ENCODE measurements at regions not wholly inside any gene's neighbourhood (a gene's known extent, or its start where the extent isn't known, plus 50 kb on each side); places are given as distances from the start of the nearest gene placed in this dataset.
"Not testable (repeated sequence)": the region's sequence is repeated elsewhere in the genome, so short reads cannot be mapped to it uniquely, and the experiment has no call there.

- Histone ChIP-seq H4K5ac (ENCODE audit: low read length) (no peak overlapping the region), H3K36me3 (ENCODE audit: control insufficient read depth, insufficient read depth, low read length) (no peaks in the 10 kb centered on the region), H3K27me3 (ENCODE audit: insufficient read depth, low read length, poor library complexity) (no peaks in the 10 kb centered on the region), H3K79me2 (ENCODE audit: control insufficient read depth, insufficient read depth, low read length) (no peaks in the 10 kb centered on the region), H3K23ac (ENCODE audit: low read length) (no peak overlapping the region), H3K9ac (ENCODE audit: low read length) (no peak overlapping the region), H2BK15ac (replicated peaks; ENCODE audit: low read depth) (no peak overlapping the region), H3K4me2 (ENCODE audit: low read length) (no peak overlapping the region), H3K4ac (ENCODE audit: low read depth, low read length) (no peak overlapping the region), H3K79me1 (ENCODE audit: low read length) (no peaks in the 10 kb centered on the region), H2AK5ac (ENCODE audit: low read length) (no peak overlapping the region), H3K27ac (ENCODE audit: low read depth, low read length) (peak overlapping the region; percentile 15), H3K18ac (ENCODE audit: low read length) (no peak overlapping the region), H3K4me3 (ENCODE audit: low read length) (no peak overlapping the region), H2BK5ac (ENCODE audit: low read length) (peak overlapping the region; percentile 13), H3K4me1 (ENCODE audit: control insufficient read depth, low read depth, low read length) (peaks cover 7% of the 10 kb centered on the region), H3K56ac (ENCODE audit: low read length) (peak overlapping the region; percentile 30), H2BK120ac (ENCODE audit: low read depth, low read length) (no peak overlapping the region), H4K8ac (ENCODE audit: low read depth, low read length) (no peak overlapping the region)
- WGBS (ENCODE audit: extremely low coverage, insufficient coverage, low lambda C conversion rate) = no CpG with 5 or more reads among the region's 13 CpGs
- DNase-seq = peak; percentile 93
Observed at GRCh38 chr5:135149956-135150723, 116.1 kb upstream of the PITX1 start.

GRCh38 chr5:135149229-135149955 lies 115.4 kb upstream of the PITX1 start:
- H3K27me3 ChIP-seq (ENCODE audit: insufficient read depth, low read length, poor library complexity) = no peaks in the 10 kb centered on the region
- H3K4ac ChIP-seq (ENCODE audit: low read depth, low read length) = no peak overlapping the region
- H3K9ac ChIP-seq (ENCODE audit: low read length) = no peak overlapping the region
- H3K56ac ChIP-seq (ENCODE audit: low read length) = no peak overlapping the region
- no peak overlapping the region for H3K4me2 ChIP-seq (ENCODE audit: low read length)
- no peak overlapping the region for H3K4me3 ChIP-seq (ENCODE audit: low read length)
- peaks cover 7% of the 10 kb centered on the region for H3K4me1 ChIP-seq (ENCODE audit: control insufficient read depth, low read depth, low read length)
- no CpG with 5 or more reads among the region's 5 CpGs for WGBS (ENCODE audit: extremely low coverage, insufficient coverage, low lambda C conversion rate)
- no peak overlapping the region for H2BK5ac ChIP-seq (ENCODE audit: low read length)
- no peak overlapping the region for H2BK15ac ChIP-seq (replicated peaks; ENCODE audit: low read depth)
- H3K79me1 ChIP-seq (ENCODE audit: low read length) = no peaks in the 10 kb centered on the region
- H3K79me2 ChIP-seq (ENCODE audit: control insufficient read depth, insufficient read depth, low read length) = no peaks in the 10 kb centered on the region
- H3K23ac ChIP-seq (ENCODE audit: low read length) = peak overlapping the region; percentile 50
- H2AK5ac ChIP-seq (ENCODE audit: low read length) = no peak overlapping the region
- no peak overlapping the region for H4K8ac ChIP-seq (ENCODE audit: low read depth, low read length)
- no peak for DNase-seq
- no peak overlapping the region for H3K27ac ChIP-seq (ENCODE audit: low read depth, low read length)
- H3K18ac ChIP-seq (ENCODE audit: low read length) = no peak overlapping the region
- no peak overlapping the region for H4K5ac ChIP-seq (ENCODE audit: low read length)
- no peak overlapping the region for H2BK120ac ChIP-seq (ENCODE audit: low read depth, low read length)
- no peaks in the 10 kb centered on the region for H3K36me3 ChIP-seq (ENCODE audit: control insufficient read depth, insufficient read depth, low read length)

- no peak overlapping the region for H3K23ac ChIP-seq (ENCODE audit: low read length)
- no peak overlapping the region for H3K56ac ChIP-seq (ENCODE audit: low read length)
- H4K8ac ChIP-seq (ENCODE audit: low read depth, low read length) = no peak overlapping the region
- H2AK5ac ChIP-seq (ENCODE audit: low read length) = no peak overlapping the region
- no peak overlapping the region for H3K9ac ChIP-seq (ENCODE audit: low read length)
- H3K4me1 ChIP-seq (ENCODE audit: control insufficient read depth, low read depth, low read length) = peaks cover 7% of the 10 kb centered on the region
- no peaks in the 10 kb centered on the region for H3K79me1 ChIP-seq (ENCODE audit: low read length)
- no peaks in the 10 kb centered on the region for H3K79me2 ChIP-seq (ENCODE audit: control insufficient read depth, insufficient read depth, low read length)
- H2BK15ac ChIP-seq (replicated peaks; ENCODE audit: low read depth) = no peak overlapping the region
- no peak overlapping the region for H3K4me2 ChIP-seq (ENCODE audit: low read length)
- H4K5ac ChIP-seq (ENCODE audit: low read length) = no peak overlapping the region
- no peak overlapping the region for H2BK5ac ChIP-seq (ENCODE audit: low read length)
- H3K36me3 ChIP-seq (ENCODE audit: control insufficient read depth, insufficient read depth, low read length) = no peaks in the 10 kb centered on the region
- H3K27me3 ChIP-seq (ENCODE audit: insufficient read depth, low read length, poor library complexity) = no peaks in the 10 kb centered on the region
- H2BK120ac ChIP-seq (ENCODE audit: low read depth, low read length) = no peak overlapping the region
- H3K27ac ChIP-seq (ENCODE audit: low read depth, low read length) = no peak overlapping the region
- DNase-seq = no peak
- WGBS (ENCODE audit: extremely low coverage, insufficient coverage, low lambda C conversion rate) = no CpG with 5 or more reads among the region's 10 CpGs
- H3K4ac ChIP-seq (ENCODE audit: low read depth, low read length) = no peak overlapping the region
- H3K18ac ChIP-seq (ENCODE audit: low read length) = no peak overlapping the region
- no peak overlapping the region for H3K4me3 ChIP-seq (ENCODE audit: low read length)
Observed at GRCh38 chr5:135147294-135148090, 113.5 kb upstream of the PITX1 start.

- Histone ChIP-seq H3K56ac (ENCODE audit: low read length) (no peak overlapping the region), H3K27me3 (ENCODE audit: insufficient read depth, low read length, poor library complexity) (no peaks in the 10 kb centered on the region), H3K4me1 (ENCODE audit: control insufficient read depth, low read depth, low read length) (peaks cover 7% of the 10 kb centered on the region), H3K23ac (ENCODE audit: low read length) (no peak overlapping the region), H3K79me1 (ENCODE audit: low read length) (no peaks in the 10 kb centered on the region), H2BK5ac (ENCODE audit: low read length) (no peak overlapping the region), H3K18ac (ENCODE audit: low read length) (no peak overlapping the region), H3K4me3 (ENCODE audit: low read length) (no peak overlapping the region), H3K4me2 (ENCODE audit: low read length) (no peak overlapping the region), H3K27ac (ENCODE audit: low read depth, low read length) (no peak overlapping the region), H3K79me2 (ENCODE audit: control insufficient read depth, insufficient read depth, low read length) (no peaks in the 10 kb centered on the region), H3K9ac (ENCODE audit: low read length) (no peak overlapping the region), H4K8ac (ENCODE audit: low read depth, low read length) (no peak overlapping the region), H2BK120ac (ENCODE audit: low read depth, low read length) (no peak overlapping the region), H3K4ac (ENCODE audit: low read depth, low read length) (no peak overlapping the region), H4K5ac (ENCODE audit: low read length) (no peak overlapping the region), H2AK5ac (ENCODE audit: low read length) (no peak overlapping the region), H2BK15ac (replicated peaks; ENCODE audit: low read depth) (no peak overlapping the region), H3K36me3 (ENCODE audit: control insufficient read depth, insufficient read depth, low read length) (no peaks in the 10 kb centered on the region)
- no peak for DNase-seq
- WGBS (ENCODE audit: extremely low coverage, insufficient coverage, low lambda C conversion rate) = no CpG with 5 or more reads among the region's 2 CpGs
Observed at GRCh38 chr5:135145985-135146384, 112.0 kb upstream of the PITX1 start.

- not testable (repeated sequence) for H2BK5ac ChIP-seq (ENCODE audit: low read length); H2BK15ac ChIP-seq (replicated peaks; ENCODE audit: low read depth); H4K5ac ChIP-seq (ENCODE audit: low read length); H3K79me1 ChIP-seq (ENCODE audit: low read length); H3K4me3 ChIP-seq (ENCODE audit: low read length); H3K18ac ChIP-seq (ENCODE audit: low read length); H4K8ac ChIP-seq (ENCODE audit: low read depth, low read length); H3K4me2 ChIP-seq (ENCODE audit: low read length); H3K9ac ChIP-seq (ENCODE audit: low read length); H3K56ac ChIP-seq (ENCODE audit: low read length); H3K4ac ChIP-seq (ENCODE audit: low read depth, low read length); DNase-seq; H3K27ac ChIP-seq (ENCODE audit: low read depth, low read length); H3K27me3 ChIP-seq (ENCODE audit: insufficient read depth, low read length, poor library complexity); H3K36me3 ChIP-seq (ENCODE audit: control insufficient read depth, insufficient read depth, low read length); H3K79me2 ChIP-seq (ENCODE audit: control insufficient read depth, insufficient read depth, low read length); H3K23ac ChIP-seq (ENCODE audit: low read length); H2BK120ac ChIP-seq (ENCODE audit: low read depth, low read length); H3K4me1 ChIP-seq (ENCODE audit: control insufficient read depth, low read depth, low read length); H2AK5ac ChIP-seq (ENCODE audit: low read length)
- WGBS (ENCODE audit: extremely low coverage, insufficient coverage, low lambda C conversion rate) = no CpG with 5 or more reads among the region's 4 CpGs
Observed at GRCh38 chr5:135143682-135144081, 109.7 kb upstream of the PITX1 start.
